Lung (tissue), 11 donors: ENCODE measurements at regions not wholly inside any gene's neighbourhood (a gene's known extent, or its start where the extent isn't known, plus 50 kb on each side); places are given as distances from the start of the nearest gene placed in this dataset.

ENCODE experiments used
- ATAC-seq: fragments of 200-7000 bp; cut with Tn5 transposase; one replicate; pipeline ENCODE4 v1.9.1; 2020; ENCODE audit warnings: moderate number of reproducible peaks; ENCODE audit not compliant: insufficient read depth, low FRiP score
- DNase-seq, 3 donors: peaks; one replicate each; pipeline ENCODE4 v3.0.0-alpha.2; 2013 to 2017
- H3K27ac ChIP-seq, 2 donors: one replicate each; pipeline ENCODE4 v1.5.1; 2013; ENCODE audit warnings: mild to moderate bottlenecking in 2 of 2, moderate library complexity in 2 of 2, control low read depth in 1 of 2, inconsistent platforms in 1 of 2, low read depth in 1 of 2, low read length in 1 of 2
- H3K27me3 ChIP-seq, 3 donors: one replicate each; pipeline ENCODE4 v1.5.1; 2013; ENCODE audit warnings: low read length in 2 of 3; ENCODE audit not compliant: control insufficient read depth in 3 of 3, insufficient read depth in 3 of 3
- H3K36me3 ChIP-seq, 4 donors: one replicate each; pipeline ENCODE4 v1.5.1; 2013; ENCODE audit warnings: low read length in 4 of 4, mild to moderate bottlenecking in 1 of 4, moderate library complexity in 1 of 4; ENCODE audit not compliant: control insufficient read depth in 4 of 4, insufficient read depth in 4 of 4
- H3K4me1 ChIP-seq, 5 donors: one replicate each; pipeline ENCODE4 v1.5.1; 2013; ENCODE audit warnings: low read length in 5 of 5, mild to moderate bottlenecking in 2 of 5, moderate library complexity in 1 of 5; ENCODE audit not compliant: control insufficient read depth in 5 of 5, insufficient read depth in 5 of 5
- H3K4me3 ChIP-seq: one replicate; pipeline ENCODE4 v1.5.1; 2013; ENCODE audit warnings: mild to moderate bottlenecking, control low read depth, moderate library complexity
- H3K9ac ChIP-seq, 2 donors: one replicate each; pipeline ENCODE4 v1.5.1; 2013; ENCODE audit warnings: low read length in 2 of 2, control low read depth in 1 of 2; ENCODE audit not compliant: insufficient read depth in 1 of 2
- H3K9me3 ChIP-seq, 4 donors: one replicate each; pipeline ENCODE4 v1.5.1; 2013; ENCODE audit warnings: low read length in 3 of 4, mild to moderate bottlenecking in 1 of 4, moderate library complexity in 1 of 4; ENCODE audit not compliant: control insufficient read depth in 4 of 4, insufficient read depth in 3 of 4
- WGBS, 2 donors: extraction: QIAGEN DNeasy Blood & Tissue Kit; methylation state at CpG; one replicate each; pipeline ENCODE4 v1.1.7; 2013; 5-methylcytosine and 5-hydroxymethylcytosine counted together
- TF ChIP-seq, protein P1 (sequence below): IDR thresholded peaks from 2 replicates; pipeline ENCODE4 v1.5.1; 2012; ENCODE audit warnings: mild to moderate bottlenecking; ENCODE audit errors: control extremely low read depth, extremely low read depth
- donor health status: control.
- donor health status: control.
- donor health status: Bipolar disorder and iron deficiency.
- donor health status: healthy.
- donor health status: DM: yes; HTN: yes; CAD: no.

DNA sequence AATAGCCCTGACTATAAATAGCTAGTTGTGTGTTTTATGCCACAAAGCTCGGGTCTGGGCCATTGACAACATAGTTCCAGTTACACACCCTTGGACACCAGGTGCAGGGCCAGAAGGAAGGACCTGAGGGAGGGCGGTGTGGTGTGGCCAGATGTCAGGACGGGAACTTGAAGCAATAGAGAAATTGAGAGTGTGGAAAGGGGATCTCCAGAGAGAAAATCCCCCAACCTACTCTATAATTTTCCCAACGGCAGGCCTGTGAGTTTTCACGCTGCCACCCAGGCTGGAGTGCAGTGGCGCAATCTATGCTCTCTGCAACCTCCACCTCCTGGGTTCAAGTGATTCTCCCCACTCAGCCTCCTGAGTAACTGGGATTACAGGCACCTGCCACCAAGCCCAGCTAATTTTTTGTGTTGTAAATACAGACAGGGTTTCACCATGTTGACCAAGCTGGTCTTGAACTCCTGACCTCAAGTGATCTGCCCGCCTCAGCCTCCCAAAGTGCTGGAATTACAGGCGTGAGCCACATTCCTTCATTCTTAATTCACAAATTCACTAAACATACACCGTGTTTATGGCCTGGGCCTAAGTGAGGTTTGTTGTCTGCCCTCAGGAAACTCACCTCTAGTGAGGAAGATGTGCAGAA is 70.8 kb upstream of the KLF13 start:
- Histone ChIP-seq H3K36me3 (no peaks in the 10 kb centered on the region), H3K4me1 (peaks cover 0 to 2% (median 0%) of the 10 kb centered on the region in 5 donors), H3K27me3 (no peaks in the 10 kb centered on the region), H3K4me3 (no peak overlapping the region), H3K9ac (no peak overlapping the region), H3K27ac (no peak overlapping the region), H3K9me3 (peaks cover 0 to 2% (median 0%) of the 10 kb centered on the region in 4 donors)
- ATAC-seq (no peak), DNase-seq (no peak)
- TF ChIP-seq, protein P1, sequence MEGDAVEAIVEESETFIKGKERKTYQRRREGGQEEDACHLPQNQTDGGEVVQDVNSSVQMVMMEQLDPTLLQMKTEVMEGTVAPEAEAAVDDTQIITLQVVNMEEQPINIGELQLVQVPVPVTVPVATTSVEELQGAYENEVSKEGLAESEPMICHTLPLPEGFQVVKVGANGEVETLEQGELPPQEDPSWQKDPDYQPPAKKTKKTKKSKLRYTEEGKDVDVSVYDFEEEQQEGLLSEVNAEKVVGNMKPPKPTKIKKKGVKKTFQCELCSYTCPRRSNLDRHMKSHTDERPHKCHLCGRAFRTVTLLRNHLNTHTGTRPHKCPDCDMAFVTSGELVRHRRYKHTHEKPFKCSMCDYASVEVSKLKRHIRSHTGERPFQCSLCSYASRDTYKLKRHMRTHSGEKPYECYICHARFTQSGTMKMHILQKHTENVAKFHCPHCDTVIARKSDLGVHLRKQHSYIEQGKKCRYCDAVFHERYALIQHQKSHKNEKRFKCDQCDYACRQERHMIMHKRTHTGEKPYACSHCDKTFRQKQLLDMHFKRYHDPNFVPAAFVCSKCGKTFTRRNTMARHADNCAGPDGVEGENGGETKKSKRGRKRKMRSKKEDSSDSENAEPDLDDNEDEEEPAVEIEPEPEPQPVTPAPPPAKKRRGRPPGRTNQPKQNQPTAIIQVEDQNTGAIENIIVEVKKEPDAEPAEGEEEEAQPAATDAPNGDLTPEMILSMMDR: no peak
- 63 to 73% methylated on average over 9 of the region's 9 CpGs for WGBS, 2 donors

GRCh38 chr15:31256378-31257265 is 70.0 kb upstream of the KLF13 start:
- Histone ChIP-seq H3K9ac (no peak overlapping the region), H3K4me3 (no peak overlapping the region), H3K9me3 (peaks cover 0 to 2% (median 0%) of the 10 kb centered on the region in 4 donors), H3K36me3 (no peaks in the 10 kb centered on the region), H3K27ac (no peak overlapping the region), H3K4me1 (peaks cover 0 to 2% (median 0%) of the 10 kb centered on the region in 5 donors), H3K27me3 (no peaks in the 10 kb centered on the region)
- 80 to 84% methylated on average over 11 of the region's 11 CpGs for WGBS, 2 donors
- TF ChIP-seq, protein P1: no peak
- ATAC-seq (no peak), DNase-seq (no peak)

DNA sequence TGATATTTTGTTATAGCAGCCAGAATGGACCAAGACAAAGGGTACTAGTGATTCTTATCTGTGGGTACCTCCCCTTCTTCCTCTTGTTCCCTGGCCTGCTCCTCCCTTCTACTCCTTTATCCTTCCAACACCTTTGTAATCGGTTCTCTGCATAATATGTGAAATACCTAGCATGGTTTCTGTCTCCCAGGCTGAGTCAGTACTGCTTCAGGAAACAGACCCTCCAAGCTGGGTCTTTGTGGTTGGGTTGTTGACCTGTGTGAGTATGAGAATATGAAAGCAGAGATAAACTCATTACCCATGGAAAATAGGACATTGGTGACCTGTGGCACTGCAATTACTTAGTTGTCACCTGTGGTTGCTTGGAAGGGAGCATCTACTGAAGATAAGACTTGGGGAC is 69.3 kb upstream of the KLF13 start:
- WGBS, 2 donors: 26 to 46% methylated on average over 1 of the region's 1 CpG
- TF ChIP-seq, protein P1: no peak
- Histone ChIP-seq H3K27me3 (no peaks in the 10 kb centered on the region), H3K9ac (no peak overlapping the region), H3K27ac (no peak overlapping the region), H3K36me3 (no peaks in the 10 kb centered on the region), H3K4me1 (peaks cover 0 to 2% (median 0%) of the 10 kb centered on the region in 5 donors), H3K9me3 (peaks cover 0 to 2% (median 0%) of the 10 kb centered on the region in 4 donors), H3K4me3 (no peak overlapping the region)
- DNase-seq (no peak), ATAC-seq (no peak)
